ENCODE measurements at regions not wholly inside any gene's neighbourhood (a gene's known extent, or its start where the extent isn't known, plus 50 kb on each side); places are given as distances from the start of the nearest gene placed in this dataset.
"Not testable (repeated sequence)": the region's sequence is repeated elsewhere in the genome, so short reads cannot be mapped to it uniquely, and the experiment has no call there.

DNA sequence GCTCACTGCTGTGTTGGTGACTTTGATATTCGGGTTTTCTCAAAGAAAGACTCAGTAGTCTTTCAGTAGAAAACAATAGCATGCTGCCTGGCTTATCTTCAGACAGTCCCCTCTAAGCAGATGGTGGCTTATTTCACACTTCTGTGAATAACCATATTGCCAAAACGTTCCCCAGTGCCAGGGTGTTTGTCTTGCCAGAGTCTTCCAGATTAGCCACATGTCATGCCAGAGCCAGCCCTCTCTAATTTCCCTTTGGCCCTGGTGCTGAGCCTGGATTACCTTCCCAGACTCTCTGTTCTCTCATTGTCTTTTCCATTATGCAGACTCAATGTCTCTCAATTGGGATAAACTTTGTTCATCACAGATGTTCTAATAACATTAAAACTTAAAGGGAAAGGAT lies 488.0 kb upstream of the ATXN8OS start:
- TF ChIP-seq, protein P1, sequence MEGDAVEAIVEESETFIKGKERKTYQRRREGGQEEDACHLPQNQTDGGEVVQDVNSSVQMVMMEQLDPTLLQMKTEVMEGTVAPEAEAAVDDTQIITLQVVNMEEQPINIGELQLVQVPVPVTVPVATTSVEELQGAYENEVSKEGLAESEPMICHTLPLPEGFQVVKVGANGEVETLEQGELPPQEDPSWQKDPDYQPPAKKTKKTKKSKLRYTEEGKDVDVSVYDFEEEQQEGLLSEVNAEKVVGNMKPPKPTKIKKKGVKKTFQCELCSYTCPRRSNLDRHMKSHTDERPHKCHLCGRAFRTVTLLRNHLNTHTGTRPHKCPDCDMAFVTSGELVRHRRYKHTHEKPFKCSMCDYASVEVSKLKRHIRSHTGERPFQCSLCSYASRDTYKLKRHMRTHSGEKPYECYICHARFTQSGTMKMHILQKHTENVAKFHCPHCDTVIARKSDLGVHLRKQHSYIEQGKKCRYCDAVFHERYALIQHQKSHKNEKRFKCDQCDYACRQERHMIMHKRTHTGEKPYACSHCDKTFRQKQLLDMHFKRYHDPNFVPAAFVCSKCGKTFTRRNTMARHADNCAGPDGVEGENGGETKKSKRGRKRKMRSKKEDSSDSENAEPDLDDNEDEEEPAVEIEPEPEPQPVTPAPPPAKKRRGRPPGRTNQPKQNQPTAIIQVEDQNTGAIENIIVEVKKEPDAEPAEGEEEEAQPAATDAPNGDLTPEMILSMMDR (IDR thresholded peaks at IDR 0.05): no peak
- Mint-ChIP-seq H3K27ac (no peak overlapping the region), H3K4me1 (no peaks in the 10 kb centered on the region), H3K9me3 (peaks cover 4% of the 10 kb centered on the region), H3K4me3 (no peak overlapping the region), H3K27me3 (ENCODE audit: low read depth, poor library complexity) (no peaks in the 10 kb centered on the region), H3K36me3 (ENCODE audit: low read depth) (no peaks in the 10 kb centered on the region)
- no peak for DNase-seq

DNA sequence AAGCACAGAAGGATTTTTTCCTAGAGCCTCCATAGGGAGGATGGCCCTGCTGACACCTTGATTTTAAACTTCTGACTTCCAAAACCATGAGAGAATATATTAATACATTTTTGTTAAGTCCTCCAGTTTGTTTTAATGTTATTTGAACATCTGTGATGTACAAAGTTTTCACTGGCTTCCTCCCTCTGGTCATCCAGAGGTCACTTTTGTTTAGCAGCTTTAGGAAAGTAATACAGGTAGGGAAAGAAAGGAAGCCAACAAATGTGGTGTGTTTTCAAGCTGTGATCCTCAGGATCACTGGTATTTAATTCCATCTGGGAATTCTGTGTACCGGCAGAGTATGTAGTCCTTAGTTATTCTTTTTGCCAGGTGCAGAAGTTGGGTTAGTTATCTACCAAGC lies 488.8 kb upstream of the ATXN8OS start:
- H3K27ac Mint-ChIP-seq: no peak overlapping the region

DNA sequence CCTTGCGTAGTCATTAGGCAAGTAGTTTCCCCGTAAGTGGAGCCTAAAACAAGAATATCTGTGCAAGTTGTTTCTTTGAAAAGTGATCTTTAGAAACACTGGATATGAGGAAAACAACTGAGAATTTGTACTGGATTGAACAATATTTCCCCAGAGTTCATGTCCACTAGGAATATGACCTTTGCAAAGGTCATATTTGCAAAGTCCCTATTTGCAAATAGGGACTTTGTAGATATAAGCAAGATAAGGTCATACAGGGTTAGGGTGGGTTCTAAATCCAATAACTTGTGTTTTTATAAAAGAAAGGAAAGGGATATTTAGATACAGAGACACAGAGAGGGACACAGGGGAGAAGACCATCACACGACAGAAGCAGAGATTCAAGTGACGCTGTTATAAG lies 489.2 kb upstream of the ATXN8OS start:
- H3K9me3 Mint-ChIP-seq: peaks cover 2% of the 10 kb centered on the region
- H3K27me3 Mint-ChIP-seq (ENCODE audit: low read depth, poor library complexity): no peaks in the 10 kb centered on the region
- no peak overlapping the region for H3K27ac Mint-ChIP-seq
- H3K36me3 Mint-ChIP-seq (ENCODE audit: low read depth): no peaks in the 10 kb centered on the region
- H3K4me3 Mint-ChIP-seq: no peak overlapping the region
- TF ChIP-seq, protein P1 (IDR thresholded peaks at IDR 0.05): no peak
- no peaks in the 10 kb centered on the region for H3K4me1 Mint-ChIP-seq
- no peak for DNase-seq

More for the DNA sequence above, 488.8 kb upstream of the ATXN8OS start:
- Mint-ChIP-seq H3K36me3 (ENCODE audit: low read depth) (no peaks in the 10 kb centered on the region), H3K27me3 (ENCODE audit: low read depth, poor library complexity) (no peaks in the 10 kb centered on the region), H3K4me3 (no peak overlapping the region), H3K9me3 (peaks cover 4% of the 10 kb centered on the region), H3K4me1 (no peaks in the 10 kb centered on the region)
- TF ChIP-seq, protein P1 (IDR thresholded peaks at IDR 0.05): no peak
- DNase-seq: no peak

DNA sequence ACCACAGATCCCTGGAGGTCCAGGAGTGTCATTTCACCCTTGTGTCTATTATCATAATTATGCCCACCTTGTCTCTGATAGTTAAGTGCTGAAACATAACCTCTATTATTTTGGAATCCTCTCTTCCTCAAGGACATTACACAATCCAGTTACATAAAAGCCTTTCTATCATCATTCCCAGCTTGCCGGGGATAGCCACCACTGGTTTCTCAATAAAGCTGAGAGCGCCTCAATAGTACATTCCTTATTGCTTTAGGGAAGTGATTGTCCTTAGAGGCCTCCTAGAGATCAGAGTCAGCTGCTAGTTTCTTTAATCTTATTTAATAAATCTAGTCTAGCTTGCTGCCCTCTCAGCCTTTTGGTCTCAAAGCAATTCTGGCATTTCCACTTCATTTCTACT lies 490.0 kb upstream of the ATXN8OS start:
- Mint-ChIP-seq H3K36me3 (ENCODE audit: low read depth) (no peaks in the 10 kb centered on the region), H3K27ac (no peak overlapping the region), H3K4me3 (no peak overlapping the region), H3K4me1 (no peaks in the 10 kb centered on the region), H3K27me3 (ENCODE audit: low read depth, poor library complexity) (no peaks in the 10 kb centered on the region), H3K9me3 (no peaks in the 10 kb centered on the region)
- TF ChIP-seq, protein P1 (IDR thresholded peaks at IDR 0.05): no peak
- DNase-seq: no peak

DNA sequence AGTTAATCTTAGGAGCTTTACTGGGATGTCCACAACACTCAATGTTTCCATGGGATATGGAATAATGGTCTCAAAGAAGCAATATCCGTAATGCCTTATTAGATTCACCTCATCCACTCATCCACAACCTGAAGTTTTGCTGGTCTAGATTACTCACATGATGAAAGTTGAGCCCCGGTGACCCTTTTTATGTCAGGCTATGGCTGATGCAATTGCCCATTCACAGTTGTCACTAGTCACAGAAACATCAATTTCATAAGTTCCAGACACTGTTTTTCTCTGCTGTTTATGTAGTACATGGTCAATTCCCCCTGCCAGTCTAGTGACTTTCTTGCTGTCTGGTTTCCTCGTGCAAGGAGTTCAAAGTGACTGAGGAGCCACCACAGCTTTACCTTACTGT lies 491.2 kb upstream of the ATXN8OS start:
- no peaks in the 10 kb centered on the region for H3K27me3 Mint-ChIP-seq (ENCODE audit: low read depth, poor library complexity)
- no peak overlapping the region for H3K27ac Mint-ChIP-seq
- no peaks in the 10 kb centered on the region for H3K4me1 Mint-ChIP-seq

DNA sequence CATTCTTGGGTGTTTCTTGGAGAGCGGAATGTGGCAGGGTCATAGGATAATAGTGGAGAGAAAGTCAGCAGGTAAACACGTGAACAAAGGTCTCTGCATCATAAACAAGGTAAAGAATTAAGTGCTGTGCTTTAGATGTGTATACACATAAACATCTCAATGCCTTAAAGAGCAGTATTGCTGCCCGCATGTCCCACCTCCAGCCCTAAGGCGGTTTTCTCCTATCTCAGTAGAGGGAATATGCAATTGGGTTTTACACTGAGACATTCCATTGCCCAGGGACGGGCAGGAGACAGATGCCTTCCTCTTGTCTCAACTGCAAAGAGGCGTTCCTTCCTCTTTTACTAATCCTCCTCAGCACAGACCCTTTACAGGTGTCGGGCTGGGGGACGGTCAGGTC lies 492.6 kb upstream of the ATXN8OS start:
- H3K9me3 Mint-ChIP-seq; DNase-seq; H3K4me1 Mint-ChIP-seq; H3K27me3 Mint-ChIP-seq (ENCODE audit: low read depth, poor library complexity); H3K27ac Mint-ChIP-seq; H3K4me3 Mint-ChIP-seq; H3K36me3 Mint-ChIP-seq (ENCODE audit: low read depth): not testable (repeated sequence)

More for the DNA sequence above, 491.2 kb upstream of the ATXN8OS start:
- no peaks in the 10 kb centered on the region for H3K9me3 Mint-ChIP-seq
- TF ChIP-seq, protein P1 (IDR thresholded peaks at IDR 0.05): no peak
- DNase-seq: no peak
- H3K4me3 Mint-ChIP-seq: no peak overlapping the region
- H3K36me3 Mint-ChIP-seq (ENCODE audit: low read depth): no peaks in the 10 kb centered on the region

All from nephron progenitor cell (in vitro differentiated cells).